ENCODE measurements at regions not wholly inside any gene's neighbourhood (a gene's known extent, or its start where the extent isn't known, plus 50 kb on each side); places are given as distances from the start of the nearest gene placed in this dataset.
"Not testable (repeated sequence)": the region's sequence is repeated elsewhere in the genome, so short reads cannot be mapped to it uniquely, and the experiment has no call there.

DNA sequence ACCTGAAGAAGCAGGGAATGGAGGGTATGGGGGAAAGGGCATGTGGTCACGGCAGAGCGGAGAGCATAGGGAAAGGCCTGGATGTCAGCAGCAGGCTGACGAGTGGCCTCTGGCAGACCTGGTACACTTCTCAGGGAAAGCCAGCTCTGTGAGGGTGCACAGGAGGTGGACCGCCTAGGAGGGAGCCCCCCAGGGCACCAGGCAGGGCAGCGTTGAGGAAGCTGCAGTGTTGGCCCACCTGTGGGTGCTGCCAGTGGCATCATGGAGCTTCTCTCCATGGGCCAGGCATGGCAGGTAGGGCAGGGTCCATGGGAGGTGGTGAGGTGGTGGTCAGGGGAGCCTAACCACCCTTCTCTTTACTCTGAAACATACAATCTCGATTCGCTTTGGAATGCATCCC is 143.0 kb upstream of the PITX1 start:
- DNase-seq = no peak

DNA sequence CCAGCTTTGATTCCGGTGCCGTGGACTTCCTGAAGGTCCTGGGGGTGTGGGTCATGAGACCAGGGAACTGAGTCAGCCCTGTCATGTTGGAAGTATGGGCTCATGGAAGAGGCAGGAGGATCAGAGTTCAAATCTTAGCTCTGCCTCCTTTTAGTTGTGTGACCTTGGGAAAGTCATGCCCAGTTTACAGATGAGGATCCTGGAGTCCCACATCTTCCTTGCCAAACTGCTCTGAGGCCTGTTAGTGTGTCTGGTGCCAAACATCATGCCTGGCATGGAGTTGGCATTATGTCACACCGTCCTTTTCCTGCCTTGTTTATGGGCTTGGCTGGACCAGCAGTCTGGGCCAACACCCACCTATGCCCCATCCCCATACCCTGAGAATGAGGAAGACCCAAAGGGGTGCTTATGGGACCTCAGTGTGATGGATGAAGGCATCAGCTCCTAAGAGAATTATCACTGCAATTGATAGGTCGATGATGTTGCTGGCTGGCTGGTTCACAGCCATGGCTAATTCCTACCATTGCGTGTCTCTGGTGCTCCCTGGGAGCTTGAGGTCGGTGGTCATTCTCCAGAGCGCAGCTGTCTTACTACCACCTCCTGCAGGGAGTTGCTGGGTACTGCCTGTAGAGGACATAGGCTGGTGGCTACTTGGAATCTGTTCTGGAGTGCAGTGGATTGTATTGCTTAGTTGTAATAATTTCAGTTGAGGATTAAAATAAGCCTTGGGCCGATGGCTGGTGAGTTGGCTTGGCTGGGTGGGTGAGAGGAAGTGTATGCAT is 140.5 kb upstream of the PITX1 start:
- DNase-seq = no peak

DNA sequence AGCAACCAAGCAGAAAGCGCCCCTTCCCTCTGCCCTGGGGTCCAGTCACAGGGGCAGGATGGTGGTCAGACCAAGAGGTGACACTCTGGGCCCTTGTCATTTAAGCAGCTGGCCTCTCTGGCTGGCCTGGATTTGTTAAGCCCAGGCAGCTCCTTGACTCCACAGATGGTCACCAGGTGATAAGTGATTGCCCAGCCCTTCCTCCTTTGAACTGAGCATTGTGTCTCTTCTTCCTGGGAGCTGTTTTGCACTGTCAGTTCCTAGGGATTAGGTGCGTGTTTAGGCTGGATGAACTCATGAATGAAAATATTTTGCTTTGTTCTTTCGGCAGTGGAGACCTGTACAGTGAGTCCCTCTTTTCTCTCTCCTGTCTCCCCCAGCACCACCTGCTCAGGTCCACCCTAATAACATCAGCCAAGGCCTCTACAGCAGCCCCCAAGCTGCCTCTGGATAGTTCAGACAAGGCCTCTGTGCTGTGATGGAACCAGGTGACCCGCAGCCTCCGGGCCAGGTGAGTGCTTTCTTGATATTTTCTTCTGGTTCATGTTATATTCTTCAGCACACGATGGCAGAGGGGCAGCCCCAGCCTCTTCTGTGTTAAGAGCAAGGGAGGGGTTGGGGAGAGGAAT is 139.7 kb upstream of the PITX1 start:
- DNase-seq = no peak

DNA sequence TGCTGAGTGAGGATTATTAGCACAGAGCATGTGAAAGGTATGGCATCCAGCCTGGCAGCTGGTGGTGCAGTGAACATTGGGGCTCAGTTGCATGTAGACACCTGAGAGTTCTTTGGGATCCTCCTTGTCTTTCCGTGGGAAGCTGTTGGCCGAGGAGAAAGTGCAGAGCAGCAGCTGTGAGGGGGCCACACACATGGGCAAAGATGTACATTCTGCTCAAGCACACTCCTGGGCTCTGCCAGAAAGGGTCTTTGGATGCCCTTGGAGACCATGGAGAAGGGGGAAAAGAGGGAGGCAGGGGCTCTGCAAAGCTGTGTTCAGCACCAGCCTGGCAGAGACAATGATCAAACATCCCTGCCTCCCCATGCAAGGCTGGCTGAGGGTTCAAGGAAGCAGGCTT is 138.7 kb upstream of the PITX1 start:
- DNase-seq = no peak

DNA sequence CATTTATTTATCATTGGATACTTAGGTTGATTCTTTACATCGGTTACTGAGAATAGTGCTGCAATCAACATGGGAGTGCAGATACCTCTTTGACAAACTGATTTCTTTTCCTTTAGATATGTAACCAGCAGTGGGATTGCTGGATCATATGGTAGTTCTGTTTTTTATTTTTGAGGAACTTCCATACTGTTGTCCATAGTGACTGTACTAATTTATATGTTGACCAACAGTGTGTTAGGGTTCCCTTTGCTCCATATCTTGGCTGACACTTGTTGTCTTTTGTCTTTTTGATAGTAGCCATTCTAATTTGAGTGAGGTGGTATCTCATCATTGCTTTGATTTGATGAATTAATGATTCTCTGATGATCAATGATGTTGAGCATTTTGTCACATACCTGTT is 137.3 kb upstream of the PITX1 start:
- DNase-seq = no peak

DNA sequence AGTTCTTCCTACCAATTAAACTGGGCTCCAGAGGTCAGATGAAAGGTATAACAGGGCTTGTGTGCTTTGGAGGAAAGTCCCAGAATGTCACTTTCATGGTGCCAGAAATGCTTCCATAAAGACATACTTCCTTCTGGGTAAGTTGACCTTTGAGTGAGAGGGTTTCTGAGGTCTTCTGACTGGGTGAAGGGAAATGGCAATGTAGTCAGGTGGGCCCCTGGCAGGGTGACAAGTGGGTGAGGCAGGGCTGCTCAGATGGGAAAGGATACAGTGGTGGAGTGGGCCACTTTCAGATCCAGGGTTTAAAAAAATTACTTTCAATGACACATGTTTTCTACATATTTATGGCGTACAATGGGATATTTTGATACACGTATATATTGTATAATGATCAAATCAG is 136.5 kb upstream of the PITX1 start:
- no peak for DNase-seq

DNA sequence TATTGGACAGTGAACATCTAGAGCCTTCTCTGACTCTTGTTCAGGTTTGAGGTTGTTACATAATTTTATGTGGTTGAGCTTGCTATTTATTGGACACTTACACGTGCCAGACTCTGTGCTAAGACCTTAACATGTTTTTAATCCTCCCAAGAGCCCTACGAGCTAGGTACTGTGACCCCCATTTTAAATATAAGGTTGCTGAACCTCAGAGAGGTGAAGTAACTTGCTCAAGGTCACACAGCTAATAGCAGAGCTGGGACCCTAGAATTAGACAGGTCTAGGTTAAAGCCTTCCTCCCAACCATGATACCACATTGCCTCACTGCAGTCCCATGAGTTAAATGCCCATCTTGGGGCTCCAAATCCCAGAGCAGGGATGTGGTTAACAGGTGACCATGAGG is 135.7 kb upstream of the PITX1 start:
- no peak for DNase-seq

DNA sequence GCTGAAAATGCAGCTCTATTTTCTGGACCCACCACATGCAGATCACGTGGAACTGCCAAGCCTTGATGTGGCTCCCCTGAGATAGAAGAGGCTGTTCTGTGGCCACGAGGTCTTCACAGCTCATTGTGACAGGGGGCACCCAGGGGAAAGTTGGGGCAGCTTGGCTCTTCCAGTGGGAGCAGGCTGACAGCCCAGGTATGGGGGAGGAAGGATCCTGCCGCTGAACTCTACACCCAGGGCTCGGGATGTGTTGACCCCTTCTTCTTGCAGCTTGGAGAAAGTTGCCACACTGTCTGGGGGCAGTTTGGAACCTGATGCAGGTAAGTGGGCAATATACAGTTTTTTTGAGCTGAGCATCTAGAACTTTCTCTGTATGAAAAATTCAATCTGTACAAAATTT is 133.6 kb upstream of the PITX1 start:
- DNase-seq = no peak

DNA sequence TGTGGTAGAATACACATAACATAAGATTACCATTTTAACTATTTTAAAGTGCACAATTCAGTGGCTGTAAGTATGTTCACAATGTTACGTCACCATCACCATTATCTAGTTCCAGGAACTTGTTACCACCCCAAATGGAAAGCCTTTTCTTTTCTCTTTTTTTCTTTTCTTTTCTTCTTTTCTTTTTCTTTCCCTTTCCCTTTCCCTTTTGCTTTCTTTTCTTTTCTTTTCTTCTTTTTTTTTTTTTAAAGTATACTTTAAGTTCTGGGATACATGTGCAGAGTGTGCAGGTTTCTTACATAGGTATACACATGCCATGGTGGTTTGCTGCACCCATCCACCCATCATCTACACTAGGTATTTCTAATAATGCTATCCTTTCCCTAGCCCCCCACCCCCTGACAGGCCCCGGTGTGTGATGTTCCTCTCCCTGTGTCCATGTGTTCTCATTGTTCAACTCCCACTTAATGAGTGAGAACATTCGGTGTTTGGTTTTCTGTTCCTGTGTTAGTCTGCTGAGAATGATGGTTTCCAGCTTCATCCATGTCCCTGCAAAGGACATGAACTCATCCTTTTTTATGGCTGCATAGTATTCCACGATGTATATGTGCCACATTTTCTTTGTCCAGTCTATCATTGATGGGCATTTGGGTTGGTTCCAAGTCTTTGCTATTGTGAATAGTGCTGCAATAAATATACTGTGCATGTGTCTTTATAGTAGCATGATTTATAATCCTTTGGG is 131.0 kb upstream of the PITX1 start:
- DNase-seq = not testable (repeated sequence)

DNA sequence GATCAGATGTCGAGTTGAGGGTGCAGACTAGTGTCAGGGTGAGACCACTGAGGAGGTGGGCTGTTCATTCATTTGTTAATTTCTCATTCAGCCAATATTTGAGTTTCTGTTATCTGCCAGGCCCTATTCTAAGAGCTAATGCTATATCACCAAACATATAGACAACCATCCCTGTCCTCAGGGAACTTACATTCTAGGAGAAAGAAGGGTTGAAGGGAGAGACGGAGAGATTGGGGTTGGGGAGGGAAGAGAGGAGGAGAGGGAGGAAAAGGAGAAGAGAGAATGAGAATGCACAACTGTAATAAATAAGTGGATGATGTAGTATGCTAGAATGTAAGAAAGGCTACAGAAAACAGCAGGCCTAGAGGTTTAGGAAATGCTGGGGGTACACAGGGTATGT is 129.9 kb upstream of the PITX1 start:
- no peak for DNase-seq

DNA sequence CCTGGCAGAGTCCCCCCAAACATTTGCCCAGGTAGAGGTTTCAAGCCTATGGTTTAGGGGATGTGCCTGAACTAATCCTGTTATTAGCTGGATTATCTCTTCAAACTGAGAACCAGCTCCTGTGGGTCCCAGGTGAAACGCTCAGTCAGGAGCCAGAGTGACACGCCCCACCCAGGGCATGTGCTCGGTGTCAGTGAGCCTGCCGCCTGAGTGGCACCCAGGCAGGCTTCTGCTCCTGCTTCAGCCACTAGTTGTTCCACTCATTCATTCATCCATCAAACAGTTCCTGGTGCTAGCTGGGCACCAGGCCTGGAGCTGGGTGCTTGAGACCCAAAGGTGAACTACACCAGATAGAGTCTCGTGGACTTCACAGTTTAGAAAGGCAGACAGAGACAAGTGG is 129.4 kb upstream of the PITX1 start:
- DNase-seq = no peak

DNA sequence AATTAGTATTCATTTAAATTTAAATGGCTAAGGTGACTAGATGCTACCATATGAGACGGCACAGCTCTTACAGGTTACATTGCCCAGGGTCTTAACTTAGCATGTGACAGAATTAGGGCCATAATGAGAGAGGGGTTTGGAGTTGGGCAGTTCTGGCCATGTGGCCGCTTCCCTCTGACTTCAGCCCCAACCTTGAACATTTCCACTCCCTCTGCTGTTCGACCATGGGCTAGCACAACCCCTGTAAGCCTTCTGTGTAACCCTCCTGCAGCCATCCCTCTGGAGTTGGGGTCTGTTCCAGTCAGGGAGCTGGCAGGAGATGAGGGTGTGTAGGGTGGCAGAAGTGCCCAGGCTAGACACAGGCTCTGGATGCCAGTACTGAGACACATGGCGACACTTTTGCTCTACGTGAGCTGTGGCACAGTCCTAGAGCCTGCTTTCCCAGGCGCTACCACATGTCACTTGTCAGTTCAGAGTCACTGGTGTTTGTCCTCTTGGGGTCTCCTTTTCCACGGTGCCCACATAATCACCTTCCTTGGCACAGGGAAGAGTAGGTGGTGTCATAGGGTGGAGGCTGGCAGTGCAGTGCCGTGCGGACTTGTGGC is 128.7 kb upstream of the PITX1 start:
- DNase-seq = no peak

DNA sequence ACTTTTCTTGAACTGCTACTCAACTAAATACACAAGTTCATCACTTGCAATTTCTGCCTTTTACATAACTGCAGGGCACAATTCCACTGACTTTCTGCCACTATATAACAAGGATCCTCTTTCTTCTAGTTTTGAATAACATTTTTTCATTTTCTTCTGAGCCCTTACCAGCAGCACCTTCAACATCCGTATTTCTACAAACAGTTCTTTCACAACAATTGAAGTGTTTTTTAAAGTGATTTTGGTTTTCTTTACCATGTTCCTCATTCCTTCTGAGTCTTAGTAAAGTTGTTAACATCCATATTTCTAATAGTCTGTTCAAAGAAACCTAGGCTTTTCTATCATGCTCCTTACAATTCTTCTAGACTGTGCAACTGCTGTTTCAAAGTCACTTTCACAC is 127.2 kb upstream of the PITX1 start:
- DNase-seq = no peak

DNA sequence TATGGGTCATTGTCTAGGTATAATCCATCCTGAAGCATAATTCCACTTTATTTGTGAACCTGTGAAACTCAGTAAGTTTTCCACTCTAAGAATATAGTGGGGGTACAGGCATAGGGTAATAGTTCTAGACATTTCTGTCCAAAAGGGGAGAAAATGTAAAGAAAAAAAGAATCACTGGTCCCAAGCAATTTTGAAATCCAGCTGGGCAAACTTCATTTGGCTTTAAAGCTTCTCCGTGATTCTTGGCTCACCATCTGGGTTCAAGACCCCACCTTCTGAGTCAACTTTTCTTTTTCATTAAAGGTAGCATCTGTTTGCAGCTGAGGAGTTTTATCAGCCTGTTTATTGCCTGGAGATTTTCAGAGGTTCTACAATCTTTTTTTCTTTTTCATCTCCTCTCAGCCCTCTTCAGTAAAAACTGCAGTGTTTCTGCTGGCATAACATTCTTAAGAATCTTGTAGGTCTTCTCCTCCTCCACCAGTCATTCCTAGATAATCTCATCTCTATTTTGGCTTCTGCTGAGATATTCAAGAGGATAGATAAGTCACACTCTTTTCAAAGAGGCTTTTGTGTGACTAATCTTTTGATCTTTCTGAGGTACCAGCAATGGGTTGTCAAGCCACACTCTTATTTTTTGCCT is 126.1 kb upstream of the PITX1 start:
- DNase-seq = no peak

DNA sequence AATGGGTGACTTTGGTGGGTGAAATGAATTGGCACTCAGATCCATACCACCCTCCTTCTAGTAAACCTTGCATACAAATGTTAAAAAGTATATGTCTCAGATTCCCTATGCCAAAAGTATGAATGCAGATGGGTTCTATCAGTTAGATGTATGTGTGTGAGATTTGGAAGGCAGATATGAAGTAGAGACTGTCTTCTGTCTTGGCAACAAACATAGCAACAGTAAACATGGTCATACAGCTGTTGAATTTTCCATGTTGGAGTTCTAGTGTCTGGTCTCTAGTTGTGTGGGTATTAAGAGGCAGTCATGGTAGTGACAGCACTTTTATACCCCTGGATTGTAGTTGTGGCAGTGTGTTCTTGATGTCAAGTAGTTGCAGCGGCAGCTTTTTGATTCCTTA is 125.6 kb upstream of the PITX1 start:
- no peak for DNase-seq

DNA sequence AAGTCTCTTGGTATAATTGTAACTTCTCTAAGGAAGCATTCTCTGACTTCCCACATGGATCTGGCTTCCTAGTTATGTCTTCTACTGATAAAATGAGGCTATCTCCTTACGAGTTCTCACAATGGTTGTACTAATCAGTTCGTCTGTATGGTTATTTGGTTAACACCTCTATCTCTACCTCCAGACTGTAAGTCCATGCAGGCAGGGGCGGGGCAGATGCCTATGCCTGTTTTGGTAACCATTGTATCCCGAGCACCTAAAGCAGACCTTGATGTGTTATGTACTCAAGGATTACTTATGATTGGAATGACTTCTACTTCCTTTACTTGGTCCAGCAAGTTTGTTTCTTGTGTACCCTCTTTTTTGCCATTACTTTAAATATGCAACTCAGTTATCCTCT is 125.0 kb upstream of the PITX1 start:
- no peak for DNase-seq

DNA sequence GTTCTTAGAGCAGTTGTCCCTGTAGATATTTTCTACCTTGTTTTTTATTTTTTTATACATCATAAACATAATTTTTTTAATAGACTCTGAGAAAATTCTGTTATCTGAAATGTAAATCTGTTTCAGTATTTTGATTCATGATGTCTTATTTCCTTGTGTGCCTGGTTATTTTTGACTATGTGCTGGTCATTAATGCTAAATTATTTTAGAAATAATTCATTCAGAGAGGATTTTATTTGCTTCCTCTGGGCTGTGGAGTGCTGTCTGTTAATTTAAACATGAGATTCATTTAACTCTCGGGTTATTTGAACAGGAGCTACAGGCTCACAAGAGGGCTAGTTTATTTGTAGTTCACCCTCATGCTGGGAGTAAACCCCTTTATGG is 124.3 kb upstream of the PITX1 start:
- DNase-seq = no peak

DNA sequence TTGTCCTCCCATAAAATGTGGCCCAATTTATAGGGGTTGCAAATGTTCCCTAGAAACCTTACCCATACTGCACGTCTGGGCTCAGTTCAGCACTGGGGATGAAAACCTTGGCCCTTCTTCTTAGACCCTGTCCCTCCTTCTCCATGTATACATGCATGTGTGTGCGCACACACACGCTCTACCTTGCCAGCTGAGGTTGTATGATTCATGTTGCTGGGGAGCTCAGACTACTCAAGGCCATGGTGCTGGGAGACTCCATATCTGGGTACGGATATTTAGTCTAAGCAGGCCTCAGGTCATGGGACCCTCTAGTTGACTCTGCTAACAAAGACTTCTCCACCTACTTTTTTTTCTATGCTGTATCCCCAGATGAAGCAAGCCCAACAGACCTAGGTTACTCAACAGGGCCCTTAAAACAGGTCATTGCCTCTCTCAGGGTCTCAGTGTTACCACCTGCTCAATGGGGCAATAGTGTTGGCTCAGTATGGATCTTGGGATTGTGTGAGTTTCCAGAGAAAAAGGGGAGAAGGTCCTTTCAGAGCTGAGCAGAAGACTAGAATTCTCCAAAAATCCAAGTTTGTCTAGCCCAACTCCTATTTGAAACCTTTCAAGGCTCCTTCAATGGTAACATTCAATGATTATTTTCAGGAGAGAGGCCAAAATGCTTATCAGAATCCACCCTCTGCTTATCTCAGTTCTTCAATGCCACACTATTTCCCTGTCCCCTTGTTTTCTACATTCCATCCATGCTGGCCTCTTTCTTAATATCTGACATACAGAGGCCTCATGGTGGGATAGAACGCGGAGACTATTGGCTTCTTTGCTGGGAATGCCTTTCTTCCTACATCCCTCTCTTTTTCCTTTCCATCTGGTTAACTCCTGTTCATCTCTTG is 123.6 kb upstream of the PITX1 start:
- DNase-seq = no peak

DNA sequence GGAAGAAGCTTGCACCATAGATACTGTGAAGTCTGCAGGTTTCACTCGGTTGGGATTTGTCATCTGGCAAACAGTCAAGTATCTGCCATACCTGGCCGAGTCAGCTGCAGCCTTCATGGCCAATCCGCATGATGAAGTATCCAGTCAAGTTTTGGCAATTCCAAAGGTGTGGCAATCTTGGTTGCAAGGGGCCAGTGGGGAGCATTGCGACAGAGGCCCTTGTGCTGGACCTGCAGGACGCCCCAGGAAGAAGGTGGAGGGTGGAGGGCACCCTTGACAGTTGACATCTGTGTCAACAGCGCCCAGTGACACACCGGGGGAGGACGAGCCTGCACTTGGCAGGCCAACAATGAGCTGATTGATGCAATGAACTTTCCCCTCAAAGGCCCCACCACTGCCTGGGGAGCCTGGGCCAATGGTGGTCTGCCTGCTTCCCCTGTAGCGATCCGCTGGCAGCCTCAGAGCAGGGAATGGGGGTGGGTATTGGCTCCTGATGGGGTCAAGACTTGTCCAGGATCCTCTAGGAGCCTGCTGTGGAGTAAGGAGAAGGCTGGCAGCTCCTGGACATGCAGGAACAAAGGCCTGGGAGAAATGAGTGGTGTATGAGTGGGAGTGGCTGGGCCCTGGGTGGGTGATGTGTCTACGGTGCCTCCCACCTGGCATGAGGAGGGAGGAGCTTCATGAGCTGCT is 122.8 kb upstream of the PITX1 start:
- DNase-seq = no peak

DNA sequence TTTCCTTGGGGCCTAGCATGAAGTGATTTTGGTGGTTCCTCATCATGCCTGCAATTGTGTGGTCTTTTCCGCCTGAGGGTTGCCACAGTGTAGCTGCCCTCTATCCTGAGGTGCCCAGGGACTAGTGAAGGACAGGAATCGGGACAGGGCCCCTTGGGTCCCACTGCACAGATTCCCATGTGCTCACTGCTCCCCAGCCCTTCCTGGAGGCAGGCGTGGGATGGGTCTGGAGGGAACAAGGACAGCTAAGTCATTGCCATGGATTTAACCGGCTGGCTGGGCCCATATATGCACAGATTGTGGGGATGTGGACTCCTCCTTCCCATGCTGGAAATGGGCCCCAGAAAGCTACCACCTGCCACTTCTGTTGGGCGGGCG is 122.3 kb upstream of the PITX1 start:
- DNase-seq = no peak

DNA sequence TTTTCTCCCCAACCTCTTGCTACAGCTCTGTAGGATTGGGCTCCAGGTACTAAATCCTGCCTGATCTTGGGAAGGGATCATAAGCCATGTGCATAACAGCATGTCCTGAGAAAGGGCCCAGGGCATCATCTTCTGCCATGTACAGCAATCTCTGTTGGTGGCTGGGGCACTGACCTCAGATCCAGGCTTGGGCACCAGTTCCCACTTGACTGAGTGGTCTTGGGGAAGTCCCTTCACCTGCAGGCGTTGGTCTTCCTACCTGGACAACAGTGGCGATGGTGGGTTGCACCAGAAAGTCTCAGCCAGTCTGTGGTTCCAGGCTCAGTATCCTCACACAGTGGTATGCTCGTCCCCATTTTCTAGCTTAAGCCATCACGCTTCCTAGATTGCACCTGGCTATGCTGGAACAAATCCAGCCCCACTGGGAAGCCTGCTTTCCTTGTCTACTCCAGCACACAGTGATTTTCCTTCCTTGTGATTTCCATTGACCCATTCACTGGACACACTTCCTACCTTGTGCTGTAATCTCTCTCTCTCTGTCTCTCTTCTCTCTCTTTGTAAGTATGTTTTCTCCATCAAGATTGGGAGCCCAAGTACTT is 121.7 kb upstream of the PITX1 start:
- no peak for DNase-seq

Measured in activated CD4-positive, CD25-positive, alpha-beta regulatory T cell (primary cell).